Ishikawa (cell line): ENCODE measurements at regions not wholly inside any gene's neighbourhood (a gene's known extent, or its start where the extent isn't known, plus 50 kb on each side); places are given as distances from the start of the nearest gene placed in this dataset.
A peak's percentile ranks its signal among the peaks of the same experiment; 100 is the strongest.

Source experiments
- CREB1 ChIP-seq: IDR thresholded peaks from 2 replicates; pipeline ENCODE4 v1.6.1; 2012; ENCODE audit warnings: low read depth
- EGR1 ChIP-seq: IDR thresholded peaks from 2 replicates; pipeline ENCODE4 v1.6.1; 2012
- EP300 ChIP-seq: IDR thresholded peaks from 2 replicates; pipeline ENCODE4 v1.6.1; 2012; ENCODE audit warnings: borderline replicate concordance
- FOXM1 ChIP-seq: IDR thresholded peaks from 2 replicates; pipeline ENCODE4 v1.6.1; 2012; ENCODE audit warnings: low read depth, borderline replicate concordance
- RAD21 ChIP-seq: IDR thresholded peaks from 2 replicates; pipeline ENCODE4 v1.6.1; 2012; ENCODE audit warnings: low read depth
- TAF1 ChIP-seq: IDR thresholded peaks from 2 replicates; pipeline ENCODE4 v1.6.1; 2012; ENCODE audit warnings: low read depth, mild to moderate bottlenecking
- TCF12 ChIP-seq: IDR thresholded peaks from 2 replicates; pipeline ENCODE4 v1.6.1; 2012; ENCODE audit warnings: low read depth
- TEAD4 ChIP-seq: IDR thresholded peaks from 2 replicates; pipeline ENCODE4 v1.6.1; 2012
- TF ChIP-seq, protein P1 (sequence below): IDR thresholded peaks from 2 replicates; pipeline ENCODE4 v1.6.1; 2012; ENCODE audit warnings: low read depth, mild to moderate bottlenecking

DNA sequence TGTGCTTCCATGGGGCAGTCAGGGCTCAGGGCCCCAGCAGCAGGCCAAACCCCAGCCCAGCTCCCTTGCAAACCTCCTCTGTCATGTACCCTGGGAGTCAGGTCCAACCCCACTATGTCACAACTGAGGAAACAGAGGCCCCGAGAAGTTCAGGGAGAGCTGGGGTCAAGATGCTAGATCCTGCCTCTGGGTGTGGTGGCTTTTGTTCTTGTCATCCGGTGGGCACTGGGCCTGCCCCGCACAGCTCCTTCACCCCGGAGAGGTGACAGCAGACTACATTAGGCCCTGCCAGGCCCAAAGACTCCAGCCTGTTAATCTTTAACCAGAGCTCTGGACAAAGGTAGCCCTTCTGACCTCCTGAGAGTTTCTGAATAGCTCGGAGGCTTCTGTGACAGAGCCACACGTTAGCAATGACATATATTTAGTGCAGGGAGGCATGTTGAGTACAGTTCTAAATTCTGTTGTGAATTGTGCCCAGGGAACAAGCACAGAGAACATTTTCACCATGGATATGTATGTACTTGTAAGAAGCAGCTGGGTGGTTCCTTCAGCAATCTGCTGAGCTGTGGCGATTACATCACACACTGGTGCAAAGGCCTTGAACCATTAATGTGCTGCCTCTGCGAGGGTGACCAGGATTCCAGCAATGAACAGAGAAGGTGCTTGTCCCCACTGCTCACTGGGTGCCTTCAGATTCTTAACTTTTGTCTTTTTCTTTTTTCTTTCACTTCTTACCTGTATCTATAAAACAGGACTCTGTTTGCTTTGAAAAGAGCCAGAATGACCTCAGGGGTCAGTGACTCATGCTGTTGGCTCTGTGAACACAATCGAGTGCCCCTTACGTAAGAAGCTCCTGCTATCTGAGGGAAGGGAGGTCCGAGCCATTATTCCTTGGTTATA lies 102.8 kb downstream of the RHOU start:
- TF ChIP-seq TAF1 = no peak
- TF ChIP-seq RAD21 = no peak
- no peak for TF ChIP-seq TEAD4
- TF ChIP-seq TCF12 = no peak
- TF ChIP-seq FOXM1 = no peak
- TF ChIP-seq CREB1 = 0 out of 2 replicates have a peak, but pooled peaks have one; percentile 25
- no peak for TF ChIP-seq EP300
- TF ChIP-seq, protein P1, sequence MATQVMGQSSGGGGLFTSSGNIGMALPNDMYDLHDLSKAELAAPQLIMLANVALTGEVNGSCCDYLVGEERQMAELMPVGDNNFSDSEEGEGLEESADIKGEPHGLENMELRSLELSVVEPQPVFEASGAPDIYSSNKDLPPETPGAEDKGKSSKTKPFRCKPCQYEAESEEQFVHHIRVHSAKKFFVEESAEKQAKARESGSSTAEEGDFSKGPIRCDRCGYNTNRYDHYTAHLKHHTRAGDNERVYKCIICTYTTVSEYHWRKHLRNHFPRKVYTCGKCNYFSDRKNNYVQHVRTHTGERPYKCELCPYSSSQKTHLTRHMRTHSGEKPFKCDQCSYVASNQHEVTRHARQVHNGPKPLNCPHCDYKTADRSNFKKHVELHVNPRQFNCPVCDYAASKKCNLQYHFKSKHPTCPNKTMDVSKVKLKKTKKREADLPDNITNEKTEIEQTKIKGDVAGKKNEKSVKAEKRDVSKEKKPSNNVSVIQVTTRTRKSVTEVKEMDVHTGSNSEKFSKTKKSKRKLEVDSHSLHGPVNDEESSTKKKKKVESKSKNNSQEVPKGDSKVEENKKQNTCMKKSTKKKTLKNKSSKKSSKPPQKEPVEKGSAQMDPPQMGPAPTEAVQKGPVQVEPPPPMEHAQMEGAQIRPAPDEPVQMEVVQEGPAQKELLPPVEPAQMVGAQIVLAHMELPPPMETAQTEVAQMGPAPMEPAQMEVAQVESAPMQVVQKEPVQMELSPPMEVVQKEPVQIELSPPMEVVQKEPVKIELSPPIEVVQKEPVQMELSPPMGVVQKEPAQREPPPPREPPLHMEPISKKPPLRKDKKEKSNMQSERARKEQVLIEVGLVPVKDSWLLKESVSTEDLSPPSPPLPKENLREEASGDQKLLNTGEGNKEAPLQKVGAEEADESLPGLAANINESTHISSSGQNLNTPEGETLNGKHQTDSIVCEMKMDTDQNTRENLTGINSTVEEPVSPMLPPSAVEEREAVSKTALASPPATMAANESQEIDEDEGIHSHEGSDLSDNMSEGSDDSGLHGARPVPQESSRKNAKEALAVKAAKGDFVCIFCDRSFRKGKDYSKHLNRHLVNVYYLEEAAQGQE = no peak
- TF ChIP-seq EGR1 = no peak
